HepG2 (cell line): ENCODE measurements at regions not wholly inside any gene's neighbourhood (a gene's known extent, or its start where the extent isn't known, plus 50 kb on each side); places are given as distances from the start of the nearest gene placed in this dataset.

Source experiments
- ATAC-seq: fragments of 200-7000 bp; cut with Tn5 transposase; 3 replicates; pipeline ENCODE4 v1.9.1; 2020; ENCODE audit warnings: mild to moderate bottlenecking, moderate library complexity
- BruUV-seq: library from RNA; stranded (reverse); fragments of 400-500 nt; replicated peaks from 2 replicates; lab custom pipeline; 2021; lab: Mats Ljungman, UMichigan
- CTCF ChIA-PET: fragments of 300-600 bp; formaldehyde crosslinking; extraction: SDS; loops from one replicate; lab custom pipeline; 2021; ENCODE audit warnings: low total read pairs, inconsistent platforms, low intra/inter-chr PET ratio; lab: Yijun Ruan, JAX
- POLR2A ChIA-PET: fragments of 350-600 bp; sonication (Branson Sonifier 250); formaldehyde crosslinking; loops from one replicate; lab custom pipeline; 2020; ENCODE audit warnings: antibody characterized with exemption, inconsistent platforms; lab: Yijun Ruan, JAX
- DNase-seq: peaks from one replicate; pipeline ENCODE4 v3.0.0-alpha.2; 2015; ENCODE audit warnings: low spot score
- FAIRE-seq: peaks from 3 replicates; lab custom pipeline; 2011; peaks lifted over from hg19 to GRCh38; lab: Jason Lieb, UNC
- H2AFZ ChIP-seq: one replicate; pipeline ENCODE4 v1.6.1; 2011; ENCODE audit warnings: low read length, inconsistent platforms
- H3K27ac ChIP-seq: fragments of 300-600 bp; 3 replicates; pipeline ENCODE4 v1.8.0; 2011; ENCODE audit warnings: mixed run types, mild to moderate bottlenecking, mixed read lengths, low read length, inconsistent platforms; ENCODE audit not compliant: insufficient read depth; ENCODE audit errors: extremely low read length
- H3K27me3 ChIP-seq, 2 experiments: fragments of 200-600 bp in 1 of 2; 2 replicates in 1 of 2; 3 replicates in 1 of 2; pipeline versions ENCODE4 v1.6.0 to v1.8.0; 2011; ENCODE audit warnings: low read length in 2 of 2, mild to moderate bottlenecking in 2 of 2, moderate library complexity in 2 of 2, inconsistent platforms in 1 of 2; ENCODE audit not compliant: insufficient read depth in 2 of 2, control insufficient read depth in 1 of 2
- H3K36me3 ChIP-seq, 2 experiments: fragments of 200-600 bp in 1 of 2; replicated peaks in 1 of 2; 2 replicates in 1 of 2; 3 replicates in 1 of 2; pipeline versions ENCODE4 v1.5.1 to v1.8.0; 2011; ENCODE audit warnings: low read length in 2 of 2, inconsistent platforms in 1 of 2; ENCODE audit not compliant: insufficient read depth in 2 of 2, control insufficient read depth in 1 of 2
- H3K4me1 ChIP-seq: 2 replicates; pipeline ENCODE4 v1.5.1; 2012; ENCODE audit warnings: low read length, inconsistent platforms; ENCODE audit not compliant: insufficient read depth
- H3K4me2 ChIP-seq: 2 replicates; pipeline ENCODE4 v1.6.0; 2011; ENCODE audit warnings: low read depth, low read length, inconsistent platforms
- H3K4me3 ChIP-seq, 3 experiments: fragments of 200-600 bp in 1 of 3; sonication (generic), shearing (Covaris generic) in 1 of 3; replicated peaks in 1 of 3; 2 replicates each; pipeline ENCODE4 v1.5.1; 2011 to 2016; ENCODE audit warnings: low read length in 3 of 3, inconsistent platforms in 2 of 3, low read depth in 2 of 3, mild to moderate bottlenecking in 2 of 3, control low read depth in 1 of 3, mixed read lengths in 1 of 3; ENCODE audit not compliant: insufficient read depth in 1 of 3
- H3K79me2 ChIP-seq: one replicate; pipeline ENCODE4 v1.6.1; 2011; ENCODE audit warnings: low read length, inconsistent platforms; ENCODE audit not compliant: insufficient read depth
- H3K9ac ChIP-seq: 2 replicates; pipeline ENCODE4 v1.6.0; 2011; ENCODE audit warnings: mild to moderate bottlenecking, low read depth, low read length, inconsistent platforms; ENCODE audit not compliant: insufficient read depth
- H3K9me3 ChIP-seq: 2 replicates; pipeline ENCODE4 v1.5.1; 2012; ENCODE audit warnings: mild to moderate bottlenecking, low read length
- H4K20me1 ChIP-seq: 2 replicates; pipeline ENCODE4 v1.6.0; 2011; ENCODE audit warnings: inconsistent platforms, mild to moderate bottlenecking, low read length, moderate library complexity; ENCODE audit not compliant: insufficient read depth
- ARID2 ChIP-seq: sonication (generic); formaldehyde crosslinking; IDR thresholded peaks from 2 replicates; pipeline ENCODE4 v1.8.1; 2022; ENCODE audit warnings: mild to moderate bottlenecking, missing genetic modification reagents, borderline replicate concordance
- DNMT1 ChIP-seq: sonication (generic); formaldehyde crosslinking; IDR thresholded peaks from 2 replicates; pipeline ENCODE4 v1.5.1; 2020; ENCODE audit warnings: mild to moderate bottlenecking, missing genetic modification reagents
- HMG20B ChIP-seq: conservative IDR thresholded peaks from 2 replicates; pipeline ENCODE4 v1.6.1; 2016; ENCODE audit warnings: missing genetic modification reagents, missing compliant biosample characterization
- SIX4 ChIP-seq: sonication (generic); formaldehyde crosslinking; IDR thresholded peaks from 2 replicates; pipeline ENCODE4 v1.4.0; 2020; ENCODE audit warnings: missing genetic modification reagents
- SOX5 ChIP-seq: IDR thresholded peaks from 2 replicates; pipeline ENCODE4 v1.6.1; 2016; ENCODE audit warnings: borderline replicate concordance
- SP5 ChIP-seq: IDR thresholded peaks from 2 replicates; pipeline ENCODE4 v1.6.1; 2016; ENCODE audit warnings: low read depth, borderline replicate concordance
- ZNF121 ChIP-seq: sonication (generic); formaldehyde crosslinking; IDR thresholded peaks from 2 replicates; pipeline ENCODE4 v1.5.0; 2020; ENCODE audit warnings: mild to moderate bottlenecking, missing genetic modification reagents
- ZNF7 ChIP-seq: IDR thresholded peaks from 2 replicates; pipeline ENCODE4 v1.6.1; 2016; ENCODE audit warnings: missing biosample characterization, missing genetic modification reagents
- ZNF710 ChIP-seq: sonication (generic); formaldehyde crosslinking; IDR thresholded peaks from 2 replicates; pipeline ENCODE4 v1.5.0; 2020; ENCODE audit warnings: mild to moderate bottlenecking, missing genetic modification reagents, borderline replicate concordance
- ZUFSP ChIP-seq: sonication (generic); formaldehyde crosslinking; IDR thresholded peaks from 2 replicates; pipeline ENCODE4 v1.9.0; 2021; ENCODE audit warnings: missing genetic modification reagents, mild to moderate bottlenecking, borderline replicate concordance
- WGBS: methylation state at CpG from one replicate; pipeline ENCODE4 v1.1.6; 2017; ENCODE audit warnings: low lambda C conversion rate; 5-methylcytosine and 5-hydroxymethylcytosine counted together
- in situ Hi-C: cut with HindIII; loops from 2 replicates; pipeline ENCODE4 v1.10.0; 2017; ENCODE audit warnings: low pct_unique_long_range_greater_than_20kb; ENCODE audit not compliant: extremely low pct_ligation_motif_present
- intact Hi-C: fragments of 100-400 bp; cut with micrococcal nuclease; formaldehyde crosslinking; loops from one replicate; pipeline ENCODE4 v1.10.0; 2022; ENCODE audit not compliant: unreplicated experiment
- TF ChIP-seq, protein P1 (sequence below): sonication (generic); formaldehyde crosslinking; IDR thresholded peaks from 2 replicates; pipeline ENCODE4 v1.4.0; 2020; ENCODE audit warnings: missing genetic modification reagents

GRCh38 chr2:67179526-67179925 is 217.6 kb upstream of the ETAA1 start:
- no peak for DNase-seq
- Histone ChIP-seq H4K20me1 (no peaks in the 10 kb centered on the region), H3K9ac (no peak overlapping the region), H3K9me3 (peaks cover 43% of the 10 kb centered on the region), H3K27me3 (no peaks in the 10 kb centered on the region), H3K36me3 (no peaks in the 10 kb centered on the region), H2AFZ (no peak overlapping the region), H3K4me1 (no peaks in the 10 kb centered on the region), H3K4me2 (no peak overlapping the region), H3K79me2 (no peaks in the 10 kb centered on the region), H3K4me3 (no peak overlapping the region), H3K27ac (no peak overlapping the region)
- ChIA-PET CTCF (no interaction called here), POLR2A (no interaction called here)
- FAIRE-seq: no peak
- 76% methylated on average over 3 of the region's 3 CpGs for WGBS
- ATAC-seq: no peak
- BruUV-seq: no TSS peak
- in situ Hi-C loops: no loop called here
- intact Hi-C loops: no loop called here
- TF ChIP-seq ARID2 (CRISPR knock-in tag) (no peak), ZNF7 (CRISPR knock-in tag) (no peak), DNMT1 (no peak), ZNF710 (CRISPR knock-in tag) (no peak), ZUFSP (no peak), SOX5 (CRISPR knock-in tag) (no peak), SIX4 (CRISPR knock-in tag) (no peak), HMG20B (CRISPR knock-in tag) (no peak), SP5 (CRISPR knock-in tag) (no peak), ZNF121 (CRISPR knock-in tag) (no peak)
- TF ChIP-seq, protein P1, sequence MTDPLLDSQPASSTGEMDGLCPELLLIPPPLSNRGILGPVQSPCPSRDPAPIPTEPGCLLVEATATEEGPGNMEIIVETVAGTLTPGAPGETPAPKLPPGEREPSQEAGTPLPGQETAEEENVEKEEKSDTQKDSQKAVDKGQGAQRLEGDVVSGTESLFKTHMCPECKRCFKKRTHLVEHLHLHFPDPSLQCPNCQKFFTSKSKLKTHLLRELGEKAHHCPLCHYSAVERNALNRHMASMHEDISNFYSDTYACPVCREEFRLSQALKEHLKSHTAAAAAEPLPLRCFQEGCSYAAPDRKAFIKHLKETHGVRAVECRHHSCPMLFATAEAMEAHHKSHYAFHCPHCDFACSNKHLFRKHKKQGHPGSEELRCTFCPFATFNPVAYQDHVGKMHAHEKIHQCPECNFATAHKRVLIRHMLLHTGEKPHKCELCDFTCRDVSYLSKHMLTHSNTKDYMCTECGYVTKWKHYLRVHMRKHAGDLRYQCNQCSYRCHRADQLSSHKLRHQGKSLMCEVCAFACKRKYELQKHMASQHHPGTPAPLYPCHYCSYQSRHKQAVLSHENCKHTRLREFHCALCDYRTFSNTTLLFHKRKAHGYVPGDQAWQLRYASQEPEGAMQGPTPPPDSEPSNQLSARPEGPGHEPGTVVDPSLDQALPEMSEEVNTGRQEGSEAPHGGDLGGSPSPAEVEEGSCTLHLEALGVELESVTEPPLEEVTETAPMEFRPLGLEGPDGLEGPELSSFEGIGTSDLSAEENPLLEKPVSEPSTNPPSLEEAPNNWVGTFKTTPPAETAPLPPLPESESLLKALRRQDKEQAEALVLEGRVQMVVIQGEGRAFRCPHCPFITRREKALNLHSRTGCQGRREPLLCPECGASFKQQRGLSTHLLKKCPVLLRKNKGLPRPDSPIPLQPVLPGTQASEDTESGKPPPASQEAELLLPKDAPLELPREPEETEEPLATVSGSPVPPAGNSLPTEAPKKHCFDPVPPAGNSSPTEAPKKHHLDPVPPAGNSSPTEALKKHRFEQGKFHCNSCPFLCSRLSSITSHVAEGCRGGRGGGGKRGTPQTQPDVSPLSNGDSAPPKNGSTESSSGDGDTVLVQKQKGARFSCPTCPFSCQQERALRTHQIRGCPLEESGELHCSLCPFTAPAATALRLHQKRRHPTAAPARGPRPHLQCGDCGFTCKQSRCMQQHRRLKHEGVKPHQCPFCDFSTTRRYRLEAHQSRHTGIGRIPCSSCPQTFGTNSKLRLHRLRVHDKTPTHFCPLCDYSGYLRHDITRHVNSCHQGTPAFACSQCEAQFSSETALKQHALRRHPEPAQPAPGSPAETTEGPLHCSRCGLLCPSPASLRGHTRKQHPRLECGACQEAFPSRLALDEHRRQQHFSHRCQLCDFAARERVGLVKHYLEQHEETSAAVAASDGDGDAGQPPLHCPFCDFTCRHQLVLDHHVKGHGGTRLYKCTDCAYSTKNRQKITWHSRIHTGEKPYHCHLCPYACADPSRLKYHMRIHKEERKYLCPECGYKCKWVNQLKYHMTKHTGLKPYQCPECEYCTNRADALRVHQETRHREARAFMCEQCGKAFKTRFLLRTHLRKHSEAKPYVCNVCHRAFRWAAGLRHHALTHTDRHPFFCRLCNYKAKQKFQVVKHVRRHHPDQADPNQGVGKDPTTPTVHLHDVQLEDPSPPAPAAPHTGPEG (CRISPR knock-in tag): no peak
